IPS DF 6.9 (cell line): ENCODE measurements at regions not wholly inside any gene's neighbourhood (a gene's known extent, or its start where the extent isn't known, plus 50 kb on each side); places are given as distances from the start of the nearest gene placed in this dataset.

ENCODE experiments used
- DNase-seq: peaks from one replicate; pipeline ENCODE4 v3.0.0-alpha.2; 2013; ENCODE audit warnings: low read depth, low spot score
- H3K27ac ChIP-seq: one replicate; pipeline ENCODE4 v1.5.1; 2013; ENCODE audit warnings: low read length, control low read depth
- H3K27me3 ChIP-seq: 2 replicates; pipeline ENCODE4 v1.6.1; 2013; ENCODE audit warnings: mild to moderate bottlenecking, low read length; ENCODE audit not compliant: control insufficient read depth, insufficient read depth
- H3K36me3 ChIP-seq: 2 replicates; pipeline ENCODE4 v1.6.1; 2013; ENCODE audit warnings: low read length; ENCODE audit not compliant: control insufficient read depth, insufficient read depth
- H3K4me1 ChIP-seq: 2 replicates; pipeline ENCODE4 v1.6.1; 2013; ENCODE audit warnings: low read length; ENCODE audit not compliant: control insufficient read depth, insufficient read depth
- H3K4me3 ChIP-seq: 2 replicates; pipeline ENCODE4 v1.5.1; 2013; ENCODE audit warnings: mild to moderate bottlenecking, low read length
- H3K9me3 ChIP-seq: 2 replicates; pipeline ENCODE4 v1.6.1; 2013; ENCODE audit warnings: low read length, inconsistent platforms; ENCODE audit not compliant: control insufficient read depth, insufficient read depth
- WGBS: extraction: QIAGEN DNeasy Blood & Tissue Kit; methylation state at CpG from one replicate; pipeline ENCODE4 v1.1.7; 2013; ENCODE audit warnings: mixed read lengths, missing lambda C conversion rate; ENCODE audit not compliant: insufficient read length, insufficient coverage; 5-methylcytosine and 5-hydroxymethylcytosine counted together

GRCh38 chr9:106626936-106627335, 236.0 kb upstream of the ZNF462 start:
- H3K27me3 ChIP-seq = no peaks in the 10 kb centered on the region
- no peaks in the 10 kb centered on the region for H3K36me3 ChIP-seq
- peaks cover under 1% of the 10 kb centered on the region; the same call in 1 of the 2 replicates for H3K4me1 ChIP-seq
- H3K9me3 ChIP-seq = no peaks in the 10 kb centered on the region
- no peak for DNase-seq
- H3K27ac ChIP-seq = no peak overlapping the region
- no CpG with 5 or more reads among the region's 6 CpGs for WGBS
- no peak overlapping the region for H3K4me3 ChIP-seq

GRCh38 chr9:106632621-106633020, 230.3 kb upstream of the ZNF462 start:
- DNase-seq = no peak
- WGBS = no CpG with 5 or more reads among the region's 3 CpGs
- no peaks in the 10 kb centered on the region for H3K36me3 ChIP-seq
- no peaks in the 10 kb centered on the region for H3K9me3 ChIP-seq
- H3K27me3 ChIP-seq = no peaks in the 10 kb centered on the region
- no peaks in the 10 kb centered on the region for H3K4me1 ChIP-seq
- H3K4me3 ChIP-seq = no peak overlapping the region
- no peak overlapping the region for H3K27ac ChIP-seq

- no peak for DNase-seq
- Histone ChIP-seq H3K4me3 (no peak overlapping the region), H3K36me3 (no peaks in the 10 kb centered on the region), H3K27me3 (no peaks in the 10 kb centered on the region), H3K4me1 (no peaks in the 10 kb centered on the region), H3K27ac (no peak overlapping the region), H3K9me3 (no peaks in the 10 kb centered on the region)
- no CpG with 5 or more reads among the region's 1 CpG for WGBS
These were observed 228.8 kb upstream of the ZNF462 start for GRCh38 chr9:106634183-106634582.

GRCh38 chr9:106634641-106635040, 228.3 kb upstream of the ZNF462 start:
- Histone ChIP-seq H3K4me1 (no peaks in the 10 kb centered on the region), H3K27ac (no peak overlapping the region), H3K36me3 (no peaks in the 10 kb centered on the region), H3K27me3 (no peaks in the 10 kb centered on the region), H3K4me3 (no peak overlapping the region), H3K9me3 (no peaks in the 10 kb centered on the region)
- DNase-seq = no peak

- Histone ChIP-seq H3K36me3 (no peaks in the 10 kb centered on the region), H3K27me3 (no peaks in the 10 kb centered on the region), H3K27ac (no peak overlapping the region), H3K4me1 (no peaks in the 10 kb centered on the region), H3K4me3 (no peak overlapping the region), H3K9me3 (no peaks in the 10 kb centered on the region)
- no peak for DNase-seq
- no CpG with 5 or more reads among the region's 4 CpGs for WGBS
These were observed 225.5 kb upstream of the ZNF462 start for GRCh38 chr9:106637486-106637885.

GRCh38 chr9:106639873-106640568, 222.9 kb upstream of the ZNF462 start:
- no peak overlapping the region for H3K27ac ChIP-seq
- WGBS = no CpG with 5 or more reads among the region's 4 CpGs

GRCh38 chr9:106643211-106643930, 219.6 kb upstream of the ZNF462 start:
- H3K27ac ChIP-seq = no peak overlapping the region
- no peaks in the 10 kb centered on the region for H3K9me3 ChIP-seq
- DNase-seq = no peak
- no peak overlapping the region for H3K4me3 ChIP-seq
- H3K36me3 ChIP-seq = no peaks in the 10 kb centered on the region
- no peaks in the 10 kb centered on the region for H3K4me1 ChIP-seq
- no CpG with 5 or more reads among the region's 3 CpGs for WGBS
- no peaks in the 10 kb centered on the region for H3K27me3 ChIP-seq

More at GRCh38 chr9:106639873-106640568, 222.9 kb upstream of the ZNF462 start:
- no peak overlapping the region for H3K4me3 ChIP-seq
- no peaks in the 10 kb centered on the region for H3K36me3 ChIP-seq
- H3K27me3 ChIP-seq = no peaks in the 10 kb centered on the region
- no peaks in the 10 kb centered on the region for H3K4me1 ChIP-seq
- no peak for DNase-seq
- H3K9me3 ChIP-seq = no peaks in the 10 kb centered on the region

- Histone ChIP-seq H3K27me3 (no peaks in the 10 kb centered on the region), H3K9me3 (no peaks in the 10 kb centered on the region), H3K4me3 (no peak overlapping the region), H3K27ac (no peak overlapping the region), H3K4me1 (no peaks in the 10 kb centered on the region), H3K36me3 (no peaks in the 10 kb centered on the region)
- no CpG with 5 or more reads among the region's 3 CpGs for WGBS
- DNase-seq = no peak
These were observed 218.3 kb upstream of the ZNF462 start for GRCh38 chr9:106644661-106645060.

- no peak for DNase-seq
- no CpG with 5 or more reads among the region's 2 CpGs for WGBS
- no peaks in the 10 kb centered on the region for H3K9me3 ChIP-seq
These were observed 214.2 kb upstream of the ZNF462 start for GRCh38 chr9:106648799-106649198.

GRCh38 chr9:106649664-106650063, 213.3 kb upstream of the ZNF462 start:
- Histone ChIP-seq H3K27me3 (no peaks in the 10 kb centered on the region), H3K9me3 (no peaks in the 10 kb centered on the region), H3K4me3 (no peak overlapping the region), H3K4me1 (no peaks in the 10 kb centered on the region), H3K36me3 (no peaks in the 10 kb centered on the region), H3K27ac (no peak overlapping the region)
- WGBS = no CpG with 5 or more reads among the region's 4 CpGs
- DNase-seq = no peak

More at GRCh38 chr9:106648799-106649198, 214.2 kb upstream of the ZNF462 start:
- H3K27ac ChIP-seq = no peak overlapping the region
- H3K4me1 ChIP-seq = no peaks in the 10 kb centered on the region
- no peak overlapping the region for H3K4me3 ChIP-seq
- no peaks in the 10 kb centered on the region for H3K27me3 ChIP-seq
- H3K36me3 ChIP-seq = no peaks in the 10 kb centered on the region

- Histone ChIP-seq H3K9me3 (no peaks in the 10 kb centered on the region), H3K27me3 (no peaks in the 10 kb centered on the region), H3K36me3 (no peaks in the 10 kb centered on the region), H3K4me1 (no peaks in the 10 kb centered on the region), H3K4me3 (no peak overlapping the region), H3K27ac (no peak overlapping the region)
- DNase-seq = no peak
These were observed 209.8 kb upstream of the ZNF462 start for GRCh38 chr9:106653213-106653612.
